DND-41 (cell line): ENCODE measurements at regions not wholly inside any gene's neighbourhood (a gene's known extent, or its start where the extent isn't known, plus 50 kb on each side); places are given as distances from the start of the nearest gene placed in this dataset.
A peak's percentile ranks its signal among the peaks of the same experiment; 100 is the strongest.

ENCODE experiments used
- ATAC-seq: fragments of 200-7000 bp; cut with Tn5 transposase; 3 replicates; pipeline ENCODE4 v1.9.1; 2021; ENCODE audit warnings: low read depth; ENCODE audit not compliant: insufficient read depth
- DNase-seq: peaks from one replicate; pipeline ENCODE4 v3.0.0-alpha.2; 2020
- H2AFZ ChIP-seq: 2 replicates; pipeline ENCODE4 v1.6.0; 2012; ENCODE audit warnings: low read depth, low read length
- H3K27ac ChIP-seq: 2 replicates; pipeline ENCODE4 v1.5.1; 2012; ENCODE audit warnings: low read length, inconsistent platforms
- H3K27me3 ChIP-seq: fragments of 200-600 bp; sonication (generic); 2 replicates; pipeline ENCODE4 v1.6.0; 2012; ENCODE audit warnings: low read length, mild to moderate bottlenecking, inconsistent platforms; ENCODE audit not compliant: insufficient read depth, poor library complexity
- H3K36me3 ChIP-seq: 2 replicates; pipeline ENCODE4 v1.5.1; 2012; ENCODE audit warnings: low read length, inconsistent platforms; ENCODE audit not compliant: insufficient read depth
- H3K4me1 ChIP-seq: 2 replicates; pipeline ENCODE4 v1.5.1; 2012; ENCODE audit warnings: mild to moderate bottlenecking, low read length; ENCODE audit not compliant: insufficient read depth
- H3K4me2 ChIP-seq: 2 replicates; pipeline ENCODE4 v1.6.0; 2012; ENCODE audit warnings: mild to moderate bottlenecking, moderate library complexity, low read length, inconsistent platforms; ENCODE audit not compliant: insufficient read depth
- H3K4me3 ChIP-seq, 2 experiments: fragments of 200-600 bp in 1 of 2; shearing (Covaris generic) in 1 of 2; 2 replicates each; pipeline ENCODE4 v1.5.1; 2012 to 2016; ENCODE audit warnings: inconsistent platforms in 2 of 2, low read length in 2 of 2, mild to moderate bottlenecking in 2 of 2, low read depth in 1 of 2, moderate library complexity in 1 of 2
- H3K79me2 ChIP-seq: 2 replicates; pipeline ENCODE4 v1.6.0; 2012; ENCODE audit warnings: low read length, inconsistent platforms; ENCODE audit not compliant: insufficient read depth
- H3K9ac ChIP-seq: 2 replicates; pipeline ENCODE4 v1.6.0; 2012; ENCODE audit warnings: low read depth, mild to moderate bottlenecking, inconsistent platforms, low read length, moderate library complexity
- H3K9me3 ChIP-seq: 2 replicates; pipeline ENCODE4 v1.5.1; 2012; ENCODE audit warnings: low read length, moderate library complexity, mild to moderate bottlenecking, inconsistent platforms; ENCODE audit not compliant: insufficient read depth, severe bottlenecking
- H4K20me1 ChIP-seq: 2 replicates; pipeline ENCODE4 v1.6.0; 2012; ENCODE audit warnings: low read length; ENCODE audit not compliant: insufficient read depth
- EZH2 ChIP-seq: IDR thresholded peaks from 3 replicates; pipeline ENCODE4 v1.6.1; 2012; ENCODE audit warnings: borderline replicate concordance, low read depth, mild to moderate bottlenecking, moderate library complexity, low read length, inconsistent platforms; ENCODE audit not compliant: severe bottlenecking
- TF ChIP-seq, protein P1 (sequence below): IDR thresholded peaks from 2 replicates; pipeline ENCODE4 v1.5.1; 2012; ENCODE audit warnings: borderline replicate concordance, low read length, moderate library complexity, mild to moderate bottlenecking; ENCODE audit not compliant: poor library complexity, severe bottlenecking; ENCODE audit errors: extremely low read depth

DNA sequence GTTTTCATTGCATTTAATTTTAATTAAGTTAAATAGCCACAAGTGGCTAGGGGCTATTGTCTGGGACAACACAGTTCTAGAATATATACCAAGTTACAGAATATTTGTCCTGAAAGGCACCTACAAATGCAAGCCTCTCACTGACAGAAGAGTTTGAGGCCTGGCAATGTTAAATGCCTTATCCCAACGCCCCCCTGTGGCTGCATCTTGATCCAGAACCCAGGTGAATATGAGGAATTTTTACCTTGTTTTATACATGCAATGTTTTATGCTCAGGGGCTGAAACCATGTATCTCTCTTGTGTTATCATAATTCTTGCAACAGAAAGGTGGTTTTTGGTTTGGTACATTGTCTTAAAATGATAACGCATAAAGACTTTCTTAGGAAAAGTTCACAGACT lies 71.8 kb upstream of the SEC11C start:
- Histone ChIP-seq H3K4me1 (no peaks in the 10 kb centered on the region), H3K9ac (no peak overlapping the region), H3K79me2 (no peaks in the 10 kb centered on the region), H3K4me3 (no peak overlapping the region), H3K27me3 (peaks cover 3% of the 10 kb centered on the region), H3K4me2 (no peak overlapping the region), H4K20me1 (no peaks in the 10 kb centered on the region), H3K9me3 (no peaks in the 10 kb centered on the region), H2AFZ (no peak overlapping the region), H3K27ac (no peak overlapping the region), H3K36me3 (no peaks in the 10 kb centered on the region)
- DNase-seq (peak; percentile 6), ATAC-seq (no peak)
- TF ChIP-seq EZH2, result no peak
- TF ChIP-seq, protein P1, sequence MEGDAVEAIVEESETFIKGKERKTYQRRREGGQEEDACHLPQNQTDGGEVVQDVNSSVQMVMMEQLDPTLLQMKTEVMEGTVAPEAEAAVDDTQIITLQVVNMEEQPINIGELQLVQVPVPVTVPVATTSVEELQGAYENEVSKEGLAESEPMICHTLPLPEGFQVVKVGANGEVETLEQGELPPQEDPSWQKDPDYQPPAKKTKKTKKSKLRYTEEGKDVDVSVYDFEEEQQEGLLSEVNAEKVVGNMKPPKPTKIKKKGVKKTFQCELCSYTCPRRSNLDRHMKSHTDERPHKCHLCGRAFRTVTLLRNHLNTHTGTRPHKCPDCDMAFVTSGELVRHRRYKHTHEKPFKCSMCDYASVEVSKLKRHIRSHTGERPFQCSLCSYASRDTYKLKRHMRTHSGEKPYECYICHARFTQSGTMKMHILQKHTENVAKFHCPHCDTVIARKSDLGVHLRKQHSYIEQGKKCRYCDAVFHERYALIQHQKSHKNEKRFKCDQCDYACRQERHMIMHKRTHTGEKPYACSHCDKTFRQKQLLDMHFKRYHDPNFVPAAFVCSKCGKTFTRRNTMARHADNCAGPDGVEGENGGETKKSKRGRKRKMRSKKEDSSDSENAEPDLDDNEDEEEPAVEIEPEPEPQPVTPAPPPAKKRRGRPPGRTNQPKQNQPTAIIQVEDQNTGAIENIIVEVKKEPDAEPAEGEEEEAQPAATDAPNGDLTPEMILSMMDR, result peak; percentile 54

DNA sequence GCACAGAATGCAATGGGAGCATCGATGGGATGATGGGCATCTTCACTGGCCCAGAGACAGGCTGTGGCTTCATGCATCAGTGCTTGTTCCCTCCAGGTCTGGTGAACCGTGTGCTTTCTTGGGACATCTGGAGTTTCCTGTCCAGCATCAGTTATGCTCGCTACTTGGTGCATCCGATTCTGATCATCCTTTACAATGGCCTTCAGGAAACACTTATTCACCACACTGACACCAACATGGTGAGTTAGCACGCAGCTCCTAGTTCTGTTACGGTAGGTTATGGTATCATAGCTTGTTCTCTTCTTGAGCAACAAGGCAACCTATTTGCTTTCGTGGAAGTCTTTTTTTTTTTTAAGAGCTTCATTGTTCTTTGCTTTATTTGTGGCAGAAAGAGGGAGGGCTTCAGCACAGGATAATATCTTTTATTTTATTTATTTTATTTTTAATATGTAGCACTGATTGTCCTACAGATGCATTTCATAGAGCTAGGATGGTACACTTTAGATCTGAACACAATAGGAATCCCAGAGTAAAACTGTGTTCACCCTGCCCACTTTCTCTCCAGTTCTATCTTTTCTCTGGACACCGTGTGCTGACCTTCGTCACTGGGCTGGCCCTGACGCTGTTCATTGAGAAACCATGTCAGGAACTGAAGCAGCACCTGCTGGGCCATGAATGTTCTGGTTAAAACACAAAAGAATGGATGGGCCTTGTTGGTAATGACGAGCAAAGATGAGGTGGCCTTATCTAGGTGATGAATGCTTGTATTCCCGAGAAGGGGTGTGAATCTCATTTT lies 71.2 kb upstream of the SEC11C start:
- no peak for ATAC-seq
- Histone ChIP-seq H3K9ac (no peak overlapping the region), H3K27ac (no peak overlapping the region), H3K27me3 (peaks cover 3% of the 10 kb centered on the region), H3K4me2 (no peak overlapping the region), H3K9me3 (no peaks in the 10 kb centered on the region), H3K4me1 (no peaks in the 10 kb centered on the region), H3K36me3 (no peaks in the 10 kb centered on the region), H3K4me3 (no peak overlapping the region), H3K79me2 (no peaks in the 10 kb centered on the region), H2AFZ (no peak overlapping the region), H4K20me1 (no peaks in the 10 kb centered on the region)
- TF ChIP-seq, protein P1, result no peak
- no peak for TF ChIP-seq EZH2
- no peak for DNase-seq

DNA sequence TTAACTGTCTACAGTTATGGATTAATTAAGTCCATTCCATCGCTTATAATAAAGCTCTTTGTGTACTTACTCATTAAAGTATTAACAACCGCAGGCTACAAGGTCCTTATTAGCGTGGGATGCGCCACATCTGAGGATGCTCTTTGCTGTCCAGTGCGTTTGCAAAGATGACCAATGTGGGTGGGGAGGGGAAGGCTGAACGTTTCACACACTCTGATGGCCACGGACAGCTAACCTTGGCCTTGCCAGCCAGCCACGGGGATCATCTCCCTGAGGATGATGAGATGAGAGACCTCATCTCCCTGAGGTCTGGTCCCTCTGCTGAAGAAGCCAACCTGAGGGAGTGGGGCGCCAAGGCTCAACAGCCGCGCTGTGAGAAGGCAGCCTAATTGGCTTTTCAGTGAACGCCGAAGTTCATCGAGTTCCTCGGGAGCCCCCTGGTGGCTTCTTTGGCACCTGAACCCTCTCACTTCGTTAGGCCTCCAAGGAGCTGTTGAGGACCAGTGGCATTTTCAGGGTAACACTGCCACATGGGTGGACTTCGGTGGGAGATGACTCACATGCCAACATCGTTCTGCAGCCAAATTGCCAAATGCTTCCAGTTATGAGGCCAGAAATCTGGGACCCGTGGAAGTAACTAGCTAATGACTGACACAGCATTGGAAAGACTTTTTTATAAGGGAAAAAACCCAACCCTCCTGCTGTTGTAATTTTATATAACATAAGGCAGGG lies 69.3 kb upstream of the SEC11C start:
- Histone ChIP-seq H3K4me1 (no peaks in the 10 kb centered on the region), H3K36me3 (no peaks in the 10 kb centered on the region), H3K9ac (no peak overlapping the region), H3K79me2 (no peaks in the 10 kb centered on the region), H3K9me3 (no peaks in the 10 kb centered on the region), H4K20me1 (no peaks in the 10 kb centered on the region), H3K27ac (no peak overlapping the region), H3K27me3 (peaks cover 3% of the 10 kb centered on the region), H3K4me3 (no peak overlapping the region), H3K4me2 (no peak overlapping the region), H2AFZ (no peak overlapping the region)
- DNase-seq (peak; percentile 70), ATAC-seq (peak; percentile 85)
- TF ChIP-seq EZH2, result no peak
- TF ChIP-seq, protein P1, result peak; percentile 83
